HAP-1 (cell line): ENCODE measurements at regions not wholly inside any gene's neighbourhood (a gene's known extent, or its start where the extent isn't known, plus 50 kb on each side); places are given as distances from the start of the nearest gene placed in this dataset.

Source experiments
- DNase-seq, 2 experiments: peaks; one replicate each; pipeline ENCODE4 v3.0.0-alpha.2; 2016 to 2020; ENCODE audit warnings: low spot score in 2 of 2
- H3K27me3 ChIP-seq: fragments of 250-450 bp; sonication (Bioruptor Pico); 2 replicates; pipeline ENCODE4 v1.5.1; 2020; ENCODE audit warnings: low read depth, mild to moderate bottlenecking, moderate library complexity
- H3K36me3 ChIP-seq: fragments of 250-450 bp; sonication (Bioruptor Pico); replicated peaks from 2 replicates; pipeline ENCODE4 v1.5.1; 2020; ENCODE audit warnings: mild to moderate bottlenecking
- H3K4me1 ChIP-seq: fragments of 250-450 bp; sonication (Bioruptor Pico); 2 replicates; pipeline ENCODE4 v1.5.1; 2020; ENCODE audit warnings: mild to moderate bottlenecking
- H3K4me3 ChIP-seq: fragments of 250-450 bp; sonication (Bioruptor Pico); 2 replicates; pipeline ENCODE4 v1.5.1; 2020; ENCODE audit warnings: mild to moderate bottlenecking, moderate library complexity
- H3K9me3 ChIP-seq: fragments of 250-450 bp; sonication (Bioruptor Pico); 2 replicates; pipeline ENCODE4 v1.5.1; 2020; ENCODE audit warnings: mild to moderate bottlenecking, moderate library complexity
- in situ Hi-C: fragments of 300-500 bp; cut with MboI; formaldehyde crosslinking; loops from 3 replicates; pipeline ENCODE4 v1.14.3; 2020; ENCODE audit warnings: low sequenced_read_pairs, inconsistent platforms, mixed read lengths

- Histone ChIP-seq H3K4me3 (no peak overlapping the region), H3K36me3 (no peaks in the 10 kb centered on the region), H3K4me1 (0 out of 2 replicates have a peak, but pooled peaks cover 2% of the 10 kb centered on the region), H3K27me3 (no peaks in the 10 kb centered on the region), H3K9me3 (no peaks in the 10 kb centered on the region; the same call in 1 of the 2 replicates)
- in situ Hi-C loops: no loop called here
- DNase-seq: no peak
Observed at GRCh38 chr5:73263001-73263710, 90.2 kb downstream of the TMEM174 start.

GRCh38 chr5:73256862-73257261 lies 83.9 kb downstream of the TMEM174 start:
- in situ Hi-C loops: no loop called here
- H3K4me3 ChIP-seq: no peak overlapping the region
- no peaks in the 10 kb centered on the region for H3K4me1 ChIP-seq
- DNase-seq: no peak
- H3K36me3 ChIP-seq: no peaks in the 10 kb centered on the region
- no peaks in the 10 kb centered on the region; the same call in 1 of the 2 replicates for H3K9me3 ChIP-seq
- H3K27me3 ChIP-seq: no peaks in the 10 kb centered on the region

GRCh38 chr5:73256462-73256861 lies 83.5 kb downstream of the TMEM174 start:
- Histone ChIP-seq H3K36me3 (no peaks in the 10 kb centered on the region), H3K9me3 (no peaks in the 10 kb centered on the region; the same call in 1 of the 2 replicates), H3K27me3 (no peaks in the 10 kb centered on the region), H3K4me3 (no peak overlapping the region), H3K4me1 (no peaks in the 10 kb centered on the region)
- DNase-seq: no peak
- in situ Hi-C loops: no loop called here

GRCh38 chr5:73256012-73256411 lies 83.0 kb downstream of the TMEM174 start:
- Histone ChIP-seq H3K27me3 (no peaks in the 10 kb centered on the region), H3K4me3 (no peak overlapping the region), H3K36me3 (no peaks in the 10 kb centered on the region), H3K9me3 (no peaks in the 10 kb centered on the region; the same call in 1 of the 2 replicates), H3K4me1 (no peaks in the 10 kb centered on the region)
- DNase-seq: no peak
- in situ Hi-C loops: no loop called here

GRCh38 chr5:73254642-73255041 lies 81.6 kb downstream of the TMEM174 start:
- Histone ChIP-seq H3K9me3 (no peaks in the 10 kb centered on the region; the same call in 1 of the 2 replicates), H3K4me1 (no peaks in the 10 kb centered on the region), H3K27me3 (no peaks in the 10 kb centered on the region; the same call in 1 of the 2 replicates), H3K36me3 (no peaks in the 10 kb centered on the region), H3K4me3 (no peak overlapping the region)
- no peak for DNase-seq
- in situ Hi-C loops: no loop called here

GRCh38 chr5:73253047-73253660 lies 80.2 kb downstream of the TMEM174 start:
- Histone ChIP-seq H3K27me3 (no peaks in the 10 kb centered on the region; the same call in 1 of the 2 replicates), H3K36me3 (no peaks in the 10 kb centered on the region), H3K4me1 (no peaks in the 10 kb centered on the region), H3K9me3 (no peaks in the 10 kb centered on the region), H3K4me3 (no peak overlapping the region)
- in situ Hi-C loops: no loop called here
- no peak for DNase-seq

GRCh38 chr5:73250645-73251044 lies 77.7 kb downstream of the TMEM174 start:
- no peaks in the 10 kb centered on the region for H3K9me3 ChIP-seq
- DNase-seq: no peak
- H3K4me1 ChIP-seq: no peaks in the 10 kb centered on the region
- H3K36me3 ChIP-seq: no peaks in the 10 kb centered on the region
- H3K27me3 ChIP-seq: no peaks in the 10 kb centered on the region; the same call in 1 of the 2 replicates
- in situ Hi-C loops: no loop called here
- no peak overlapping the region for H3K4me3 ChIP-seq

- DNase-seq: no peak
- H3K36me3 ChIP-seq: no peaks in the 10 kb centered on the region
- no peaks in the 10 kb centered on the region for H3K9me3 ChIP-seq
- H3K4me3 ChIP-seq: no peak overlapping the region
- in situ Hi-C loops: no loop called here
- peaks cover 2% of the 10 kb centered on the region; the same call in 1 of the 2 replicates for H3K27me3 ChIP-seq
- no peaks in the 10 kb centered on the region for H3K4me1 ChIP-seq
Observed at GRCh38 chr5:73242735-73243134, 69.7 kb downstream of the TMEM174 start.

- Histone ChIP-seq H3K9me3 (no peaks in the 10 kb centered on the region), H3K27me3 (peaks cover 2% of the 10 kb centered on the region; the same call in 1 of the 2 replicates), H3K36me3 (no peaks in the 10 kb centered on the region), H3K4me3 (no peak overlapping the region), H3K4me1 (no peaks in the 10 kb centered on the region)
- no peak for DNase-seq
- in situ Hi-C loops: no loop called here
Observed at GRCh38 chr5:73238873-73239272, 65.9 kb downstream of the TMEM174 start.

GRCh38 chr5:73236541-73237128 lies 63.6 kb downstream of the TMEM174 start:
- no peaks in the 10 kb centered on the region; the same call in 1 of the 2 replicates for H3K27me3 ChIP-seq
- in situ Hi-C loops: no loop called here

GRCh38 chr5:73234204-73234555 lies 61.2 kb downstream of the TMEM174 start:
- no peaks in the 10 kb centered on the region for H3K4me1 ChIP-seq
- H3K27me3 ChIP-seq: no peaks in the 10 kb centered on the region; the same call in 1 of the 2 replicates
- H3K9me3 ChIP-seq: no peaks in the 10 kb centered on the region
- in situ Hi-C loops: no loop called here
- H3K36me3 ChIP-seq: no peaks in the 10 kb centered on the region
- DNase-seq: no peak
- no peak overlapping the region for H3K4me3 ChIP-seq

More at GRCh38 chr5:73236541-73237128, 63.6 kb downstream of the TMEM174 start:
- no peak for DNase-seq
- Histone ChIP-seq H3K4me1 (no peaks in the 10 kb centered on the region), H3K36me3 (no peaks in the 10 kb centered on the region), H3K4me3 (no peak overlapping the region), H3K9me3 (no peaks in the 10 kb centered on the region)

GRCh38 chr5:73233461-73234203 lies 60.6 kb downstream of the TMEM174 start:
- DNase-seq: no peak
- Histone ChIP-seq H3K27me3 (no peaks in the 10 kb centered on the region), H3K36me3 (no peaks in the 10 kb centered on the region), H3K4me1 (no peaks in the 10 kb centered on the region), H3K9me3 (no peaks in the 10 kb centered on the region), H3K4me3 (no peak overlapping the region)
- in situ Hi-C loops: no loop called here

GRCh38 chr5:73233053-73233460 lies 60.1 kb downstream of the TMEM174 start:
- H3K9me3 ChIP-seq: no peaks in the 10 kb centered on the region
- H3K4me3 ChIP-seq: no peak overlapping the region
- no peak for DNase-seq
- in situ Hi-C loops: no loop called here
- no peaks in the 10 kb centered on the region for H3K36me3 ChIP-seq
- H3K4me1 ChIP-seq: no peaks in the 10 kb centered on the region
- H3K27me3 ChIP-seq: no peaks in the 10 kb centered on the region
